ENCODE measurements at regions not wholly inside any gene's neighbourhood (a gene's known extent, or its start where the extent isn't known, plus 50 kb on each side); places are given as distances from the start of the nearest gene placed in this dataset.

DNA sequence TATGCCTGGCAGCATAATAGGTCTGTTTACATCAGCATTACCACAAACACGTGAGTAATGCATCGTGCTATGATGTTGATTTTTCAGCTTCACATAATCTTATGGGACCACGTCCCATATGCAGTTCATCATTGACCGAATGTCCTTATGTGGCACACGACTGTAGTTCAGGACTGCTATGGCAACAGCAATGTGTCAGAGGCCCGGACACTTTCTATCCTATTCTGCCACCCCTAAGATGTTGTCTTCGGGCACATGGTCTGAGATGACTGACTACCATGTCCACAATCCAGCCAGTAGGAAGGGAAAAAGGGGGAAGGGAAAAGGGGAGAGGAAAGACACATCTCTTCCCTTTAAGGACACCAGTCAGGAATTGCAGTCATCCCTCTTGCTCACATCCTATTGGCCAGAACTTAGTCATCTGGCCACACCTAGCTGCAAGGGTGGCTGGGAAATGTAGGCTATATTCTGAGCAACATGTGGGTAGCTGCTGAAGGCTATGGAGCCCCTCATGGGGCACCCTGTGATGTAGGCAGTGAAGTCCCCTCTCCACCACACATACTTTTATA, 196.0 kb upstream of the RBPJ start:
- no peak for TF ChIP-seq EZH2phosphoT487 (IDR thresholded peaks at IDR 0.05; ENCODE audit: low read depth, severe bottlenecking, unreplicated experiment)
- no peak for TF ChIP-seq EZH2 (IDR thresholded peaks at IDR 0.05; ENCODE audit: borderline replicate concordance)
- TF ChIP-seq, protein P1, sequence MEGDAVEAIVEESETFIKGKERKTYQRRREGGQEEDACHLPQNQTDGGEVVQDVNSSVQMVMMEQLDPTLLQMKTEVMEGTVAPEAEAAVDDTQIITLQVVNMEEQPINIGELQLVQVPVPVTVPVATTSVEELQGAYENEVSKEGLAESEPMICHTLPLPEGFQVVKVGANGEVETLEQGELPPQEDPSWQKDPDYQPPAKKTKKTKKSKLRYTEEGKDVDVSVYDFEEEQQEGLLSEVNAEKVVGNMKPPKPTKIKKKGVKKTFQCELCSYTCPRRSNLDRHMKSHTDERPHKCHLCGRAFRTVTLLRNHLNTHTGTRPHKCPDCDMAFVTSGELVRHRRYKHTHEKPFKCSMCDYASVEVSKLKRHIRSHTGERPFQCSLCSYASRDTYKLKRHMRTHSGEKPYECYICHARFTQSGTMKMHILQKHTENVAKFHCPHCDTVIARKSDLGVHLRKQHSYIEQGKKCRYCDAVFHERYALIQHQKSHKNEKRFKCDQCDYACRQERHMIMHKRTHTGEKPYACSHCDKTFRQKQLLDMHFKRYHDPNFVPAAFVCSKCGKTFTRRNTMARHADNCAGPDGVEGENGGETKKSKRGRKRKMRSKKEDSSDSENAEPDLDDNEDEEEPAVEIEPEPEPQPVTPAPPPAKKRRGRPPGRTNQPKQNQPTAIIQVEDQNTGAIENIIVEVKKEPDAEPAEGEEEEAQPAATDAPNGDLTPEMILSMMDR (IDR thresholded peaks at IDR 0.05; ENCODE audit: poor library complexity): no peak

Data from hepatocyte (in vitro differentiated cells).